PC-9 (cell line): ENCODE measurements at regions not wholly inside any gene's neighbourhood (a gene's known extent, or its start where the extent isn't known, plus 50 kb on each side); places are given as distances from the start of the nearest gene placed in this dataset.

Source experiments
- BruUV-seq: library from RNA; stranded (reverse); fragments of 400-500 nt; replicated peaks from 2 replicates; lab custom pipeline; 2021; lab: Mats Ljungman, UMichigan
- CTCF ChIA-PET: fragments of 300-600 bp; sonication (Branson Sonifier 250); formaldehyde crosslinking; loops from one replicate; lab custom pipeline; 2022; ENCODE audit warnings: antibody characterized with exemption; lab: Charles Lee
- POLR2A ChIA-PET: fragments of 300-600 bp; sonication (Branson Sonifier 250); formaldehyde crosslinking; loops from one replicate; lab custom pipeline; 2022; ENCODE audit warnings: antibody characterized with exemption; ENCODE audit not compliant: unreplicated experiment; lab: Charles Lee
- DNase-seq, 2 experiments: peaks; one replicate each; pipeline versions ENCODE4 v3.0.0 to v3.0.0-alpha.2; 2015 to 2022; ENCODE audit warnings: mixed read lengths in 1 of 2
- H2AFZ ChIP-seq: fragments of 200-600 bp; sonication (generic); 2 replicates; pipeline ENCODE4 v1.8.1; 2017; ENCODE audit warnings: antibody characterized with exemption
- H3F3A ChIP-seq: fragments of 200-600 bp; sonication (generic); 2 replicates; pipeline ENCODE4 v1.8.1; 2017; ENCODE audit warnings: antibody characterized with exemption, mild to moderate bottlenecking, low read depth; ENCODE audit not compliant: insufficient read depth
- H3K27ac ChIP-seq: fragments of 200-600 bp; sonication (generic); 2 replicates; pipeline ENCODE4 v1.6.1; 2016; ENCODE audit warnings: mixed run types
- H3K27me3 ChIP-seq: fragments of 200-600 bp; sonication (generic); 2 replicates; pipeline ENCODE4 v1.6.1; 2016; ENCODE audit warnings: low read depth, mixed run types; ENCODE audit not compliant: insufficient read depth
- H3K36me3 ChIP-seq: fragments of 200-600 bp; sonication (generic); 2 replicates; pipeline ENCODE4 v1.6.1; 2016; ENCODE audit warnings: low read depth, mixed run types
- H3K4me1 ChIP-seq: fragments of 200-600 bp; sonication (generic); replicated peaks from 2 replicates; pipeline ENCODE4 v1.6.1; 2016; ENCODE audit warnings: mixed run types; ENCODE audit not compliant: insufficient read depth
- H3K4me2 ChIP-seq: fragments of 200-600 bp; sonication (generic); 2 replicates; pipeline ENCODE4 v1.6.1; 2017; ENCODE audit warnings: mixed run types
- H3K4me3 ChIP-seq: fragments of 200-600 bp; sonication (generic); 2 replicates; pipeline ENCODE4 v1.6.1; 2016; ENCODE audit warnings: mixed run types
- H3K79me2 ChIP-seq: fragments of 200-600 bp; sonication (generic); 2 replicates; pipeline ENCODE4 v1.6.1; 2017; ENCODE audit warnings: low read depth, mixed run types
- H3K9me2 ChIP-seq: fragments of 200-600 bp; sonication (generic); 2 replicates; pipeline ENCODE4 v1.8.1; 2017; ENCODE audit warnings: mild to moderate bottlenecking; ENCODE audit not compliant: insufficient read depth
- H3K9me3 ChIP-seq: fragments of 200-600 bp; sonication (generic); 2 replicates; pipeline ENCODE4 v1.8.1; 2016; ENCODE audit warnings: low read depth; ENCODE audit not compliant: insufficient read depth
- H4K20me1 ChIP-seq: fragments of 200-600 bp; sonication (generic); 2 replicates; pipeline ENCODE4 v1.8.1; 2017; ENCODE audit not compliant: insufficient read depth
- EZH2 ChIP-seq: fragments of 200-600 bp; sonication (generic); IDR thresholded peaks from 2 replicates; pipeline ENCODE4 v1.8.0; 2017; ENCODE audit warnings: antibody characterized with exemption, low read depth
- intact Hi-C: fragments of 100-400 bp; cut with micrococcal nuclease; formaldehyde crosslinking; loops from one replicate; pipeline ENCODE4 v1.10.0; 2022; ENCODE audit not compliant: unreplicated experiment
- TF ChIP-seq, protein P1 (sequence below): fragments of 200-600 bp; sonication (generic); conservative IDR thresholded peaks from 2 replicates; pipeline ENCODE4 v1.6.1; 2017; ENCODE audit warnings: mixed run types, antibody characterized with exemption, mild to moderate bottlenecking, moderate library complexity

GRCh38 chr9:71472400-71472799, 295.9 kb downstream of the CEMIP2 start:
- Histone ChIP-seq H2AFZ (no peak overlapping the region), H3K4me3 (no peak overlapping the region), H3F3A (no peaks in the 10 kb centered on the region), H3K9me2 (no peaks in the 10 kb centered on the region; the same call in 1 of the 2 replicates), H3K79me2 (no peaks in the 10 kb centered on the region), H4K20me1 (no peaks in the 10 kb centered on the region), H3K27ac (no peak overlapping the region), H3K36me3 (no peaks in the 10 kb centered on the region), H3K27me3 (no peaks in the 10 kb centered on the region), H3K4me1 (no peaks in the 10 kb centered on the region), H3K4me2 (no peak overlapping the region), H3K9me3 (no peaks in the 10 kb centered on the region)
- POLR2A ChIA-PET, result no interaction called here
- no peak for DNase-seq
- TF ChIP-seq, protein P1, sequence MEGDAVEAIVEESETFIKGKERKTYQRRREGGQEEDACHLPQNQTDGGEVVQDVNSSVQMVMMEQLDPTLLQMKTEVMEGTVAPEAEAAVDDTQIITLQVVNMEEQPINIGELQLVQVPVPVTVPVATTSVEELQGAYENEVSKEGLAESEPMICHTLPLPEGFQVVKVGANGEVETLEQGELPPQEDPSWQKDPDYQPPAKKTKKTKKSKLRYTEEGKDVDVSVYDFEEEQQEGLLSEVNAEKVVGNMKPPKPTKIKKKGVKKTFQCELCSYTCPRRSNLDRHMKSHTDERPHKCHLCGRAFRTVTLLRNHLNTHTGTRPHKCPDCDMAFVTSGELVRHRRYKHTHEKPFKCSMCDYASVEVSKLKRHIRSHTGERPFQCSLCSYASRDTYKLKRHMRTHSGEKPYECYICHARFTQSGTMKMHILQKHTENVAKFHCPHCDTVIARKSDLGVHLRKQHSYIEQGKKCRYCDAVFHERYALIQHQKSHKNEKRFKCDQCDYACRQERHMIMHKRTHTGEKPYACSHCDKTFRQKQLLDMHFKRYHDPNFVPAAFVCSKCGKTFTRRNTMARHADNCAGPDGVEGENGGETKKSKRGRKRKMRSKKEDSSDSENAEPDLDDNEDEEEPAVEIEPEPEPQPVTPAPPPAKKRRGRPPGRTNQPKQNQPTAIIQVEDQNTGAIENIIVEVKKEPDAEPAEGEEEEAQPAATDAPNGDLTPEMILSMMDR, result no peak
- no peak for TF ChIP-seq EZH2
- BruUV-seq, result no TSS peak
- CTCF ChIA-PET, result no interaction called here
- intact Hi-C loops, result no loop called here

GRCh38 chr9:71465392-71465791, 302.9 kb downstream of the CEMIP2 start:
- CTCF ChIA-PET, result no interaction called here
- Histone ChIP-seq H3K27ac (no peak overlapping the region), H3K9me3 (no peaks in the 10 kb centered on the region), H4K20me1 (no peaks in the 10 kb centered on the region), H3K27me3 (no peaks in the 10 kb centered on the region), H3K36me3 (no peaks in the 10 kb centered on the region), H3K9me2 (0 out of 2 replicates have a peak, but pooled peaks cover 4% of the 10 kb centered on the region), H3K4me2 (no peak overlapping the region), H3F3A (no peaks in the 10 kb centered on the region), H3K79me2 (no peaks in the 10 kb centered on the region), H3K4me1 (no peaks in the 10 kb centered on the region), H3K4me3 (no peak overlapping the region), H2AFZ (no peak overlapping the region)
- no peak for TF ChIP-seq EZH2
- TF ChIP-seq, protein P1, result no peak
- DNase-seq, result no peak
- POLR2A ChIA-PET, result no interaction called here
- intact Hi-C loops, result no loop called here
- BruUV-seq, result no TSS peak

DNA sequence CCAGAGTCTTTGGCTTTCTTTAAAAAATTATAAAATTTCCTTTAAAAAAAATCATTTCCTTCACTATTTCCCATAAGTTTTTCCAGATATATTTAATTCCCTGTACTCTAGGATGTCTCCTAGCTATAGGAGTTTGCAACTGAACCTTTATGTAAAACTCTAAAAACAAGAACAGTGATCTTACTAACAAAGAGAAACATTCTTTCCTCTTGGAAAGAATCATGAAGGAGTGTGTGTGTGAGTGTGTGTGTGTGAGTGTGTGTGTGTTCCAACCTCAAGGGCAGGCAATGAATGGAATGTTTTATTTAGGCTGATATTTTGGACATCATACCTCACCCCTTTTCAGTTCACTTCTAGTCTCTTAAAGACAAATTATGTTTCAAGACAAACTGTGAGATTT, 309.2 kb downstream of the CEMIP2 start:
- no peak overlapping the region for H2AFZ ChIP-seq
- no peak overlapping the region for H3K27ac ChIP-seq
- H3K4me2 ChIP-seq, result no peak overlapping the region
- no peak overlapping the region for H3K4me3 ChIP-seq
- H3K27me3 ChIP-seq, result no peaks in the 10 kb centered on the region
- H3K36me3 ChIP-seq, result no peaks in the 10 kb centered on the region
- DNase-seq, result no peak
- no peak for TF ChIP-seq EZH2
- TF ChIP-seq, protein P1, result no peak
- no peaks in the 10 kb centered on the region for H3K4me1 ChIP-seq
- no peaks in the 10 kb centered on the region for H3F3A ChIP-seq
- CTCF ChIA-PET, result no interaction called here
- H3K79me2 ChIP-seq, result no peaks in the 10 kb centered on the region
- no peaks in the 10 kb centered on the region for H3K9me2 ChIP-seq
- no peaks in the 10 kb centered on the region for H3K9me3 ChIP-seq
- intact Hi-C loops, result no loop called here
- no peaks in the 10 kb centered on the region for H4K20me1 ChIP-seq
- POLR2A ChIA-PET, result no interaction called here
- BruUV-seq, result no TSS peak
